GM12874 (cell line): ENCODE measurements at regions not wholly inside any gene's neighbourhood (a gene's known extent, or its start where the extent isn't known, plus 50 kb on each side); places are given as distances from the start of the nearest gene placed in this dataset.

Experiments used
- CTCF ChIP-seq: IDR thresholded peaks from 2 replicates; pipeline ENCODE4 v1.5.1; 2011; ENCODE audit warnings: low read depth, mild to moderate bottlenecking, control low read depth, low read length, moderate library complexity; ENCODE audit not compliant: insufficient read depth

GRCh38 chr9:113695440-113695851, 180.7 kb upstream of the ZNF618 start:
- no peak for TF ChIP-seq CTCF

GRCh38 chr9:113695901-113696300, 180.2 kb upstream of the ZNF618 start:
- no peak for TF ChIP-seq CTCF

- TF ChIP-seq CTCF, result no peak
Observed at GRCh38 chr9:113701774-113702755, 174.0 kb upstream of the ZNF618 start.

- no peak for TF ChIP-seq CTCF
Observed at GRCh38 chr9:113705306-113705927, 170.7 kb upstream of the ZNF618 start.

- TF ChIP-seq CTCF, result no peak
Observed at GRCh38 chr9:113705928-113706519, 170.1 kb upstream of the ZNF618 start.

- TF ChIP-seq CTCF, result no peak
Observed at GRCh38 chr9:113707953-113708695, 168.0 kb upstream of the ZNF618 start.
